Gastroesophageal sphincter (tissue), 4 donors: ENCODE measurements at regions not wholly inside any gene's neighbourhood (a gene's known extent, or its start where the extent isn't known, plus 50 kb on each side); places are given as distances from the start of the nearest gene placed in this dataset.

Source experiments
- ATAC-seq: fragments of 150-250 bp; one replicate; pipeline ENCODE4 v1.9.1; 2016; ENCODE audit warnings: mild to moderate bottlenecking, moderate library complexity
- H3K27ac ChIP-seq, 4 donors: fragments of 200-600 bp; sonication (generic) in 3 of 4; 1 replicate in 3 of 4; 2 replicates in 1 of 4; pipeline ENCODE4 v1.5.1; 2016 to 2019
- H3K27me3 ChIP-seq: fragments of 200-600 bp; sonication (generic); one replicate; pipeline ENCODE4 v1.5.1; 2019
- H3K36me3 ChIP-seq, 2 donors: fragments of 200-600 bp; sonication (generic); one replicate each; pipeline ENCODE4 v1.5.1; 2019; ENCODE audit warnings: control low read depth in 1 of 2
- H3K4me1 ChIP-seq, 3 donors: fragments of 200-600 bp; sonication (generic); 1 replicate in 2 of 3; 2 replicates in 1 of 3; pipeline ENCODE4 v1.5.1; 2016 to 2019; ENCODE audit warnings: control low read depth in 2 of 3
- H3K4me3 ChIP-seq, 2 donors: fragments of 200-600 bp; sonication (generic); one replicate each; pipeline ENCODE4 v1.5.1; 2019; ENCODE audit warnings: mild to moderate bottlenecking in 1 of 2, moderate library complexity in 1 of 2
- H3K9me3 ChIP-seq, 3 donors: fragments of 200-600 bp; sonication (generic); one replicate each; pipeline ENCODE4 v1.5.1; 2017 to 2019; ENCODE audit warnings: control low read depth in 2 of 3
- EP300 ChIP-seq: sonication (generic); formaldehyde crosslinking; IDR thresholded peaks from one replicate; pipeline ENCODE4 v1.6.1; 2017; ENCODE audit warnings: antibody characterized with exemption, mild to moderate bottlenecking
- POLR2A ChIP-seq, 2 donors: fragments of 450-650 bp; IDR thresholded peaks; one replicate each; pipeline ENCODE4 v1.6.1; 2017; ENCODE audit warnings: antibody characterized with exemption in 2 of 2, mild to moderate bottlenecking in 2 of 2, moderate library complexity in 1 of 2
- POLR2AphosphoS5 ChIP-seq: sonication (generic); formaldehyde crosslinking; IDR thresholded peaks from one replicate; pipeline ENCODE4 v1.6.1; 2017; ENCODE audit warnings: antibody characterized with exemption
- WGBS, 2 donors: methylation state at CpG; one replicate each; pipeline ENCODE4 v1.1.5; 2018; ENCODE audit warnings: low coverage in 1 of 2; 5-methylcytosine and 5-hydroxymethylcytosine counted together
- TF ChIP-seq, protein P1 (sequence below), 4 experiments: fragments of 200-600 bp in 2 of 4; fragments of 450-650 bp in 2 of 4; sonication (generic) in 1 of 4; IDR thresholded peaks; one replicate each; pipeline ENCODE4 v1.5.1; 2017 to 2019; ENCODE audit warnings: antibody characterized with exemption in 4 of 4, mild to moderate bottlenecking in 2 of 4, moderate library complexity in 2 of 4

DNA sequence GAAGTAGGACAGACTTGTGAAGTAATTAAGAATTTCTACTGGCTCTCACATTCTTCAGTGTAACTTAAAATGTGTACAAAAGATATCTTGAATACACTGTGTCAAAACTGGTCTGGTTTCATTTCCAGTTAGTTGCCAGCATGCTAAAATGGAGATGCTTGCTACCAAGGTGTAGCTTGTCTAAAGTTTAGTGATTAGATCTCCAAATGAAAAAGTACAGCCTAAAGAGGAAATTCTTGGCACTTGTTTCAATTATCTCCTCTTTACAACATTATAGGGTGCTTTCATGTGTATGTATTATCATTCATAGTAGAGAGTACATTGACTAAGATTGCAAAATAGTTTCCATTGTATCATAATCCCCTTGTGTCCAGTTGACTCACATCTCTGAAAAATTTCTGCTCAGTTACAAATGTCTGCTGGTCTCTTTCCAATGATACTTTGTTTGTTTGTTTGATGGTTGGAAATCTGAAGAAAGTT, 97.3 kb upstream of the SPRY1 start:
- H3K4me1 ChIP-seq = no peaks in the 10 kb centered on the region
- no peaks in the 10 kb centered on the region for H3K9me3 ChIP-seq
- H3K27me3 ChIP-seq = no peaks in the 10 kb centered on the region
- H3K4me3 ChIP-seq = no peak overlapping the region
- H3K27ac ChIP-seq = peak overlapping the region in 2 of 4 donors; percentile 28 to 44
- no peaks in the 10 kb centered on the region for H3K36me3 ChIP-seq
- TF ChIP-seq EP300 (no peak), POLR2AphosphoS5 (no peak), POLR2A (IDR thresholded peaks at IDR 0.05) (no peak)
- TF ChIP-seq, protein P1, sequence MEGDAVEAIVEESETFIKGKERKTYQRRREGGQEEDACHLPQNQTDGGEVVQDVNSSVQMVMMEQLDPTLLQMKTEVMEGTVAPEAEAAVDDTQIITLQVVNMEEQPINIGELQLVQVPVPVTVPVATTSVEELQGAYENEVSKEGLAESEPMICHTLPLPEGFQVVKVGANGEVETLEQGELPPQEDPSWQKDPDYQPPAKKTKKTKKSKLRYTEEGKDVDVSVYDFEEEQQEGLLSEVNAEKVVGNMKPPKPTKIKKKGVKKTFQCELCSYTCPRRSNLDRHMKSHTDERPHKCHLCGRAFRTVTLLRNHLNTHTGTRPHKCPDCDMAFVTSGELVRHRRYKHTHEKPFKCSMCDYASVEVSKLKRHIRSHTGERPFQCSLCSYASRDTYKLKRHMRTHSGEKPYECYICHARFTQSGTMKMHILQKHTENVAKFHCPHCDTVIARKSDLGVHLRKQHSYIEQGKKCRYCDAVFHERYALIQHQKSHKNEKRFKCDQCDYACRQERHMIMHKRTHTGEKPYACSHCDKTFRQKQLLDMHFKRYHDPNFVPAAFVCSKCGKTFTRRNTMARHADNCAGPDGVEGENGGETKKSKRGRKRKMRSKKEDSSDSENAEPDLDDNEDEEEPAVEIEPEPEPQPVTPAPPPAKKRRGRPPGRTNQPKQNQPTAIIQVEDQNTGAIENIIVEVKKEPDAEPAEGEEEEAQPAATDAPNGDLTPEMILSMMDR (IDR thresholded peaks at IDR 0.05) = no peak
- ATAC-seq = peak; percentile 77

DNA sequence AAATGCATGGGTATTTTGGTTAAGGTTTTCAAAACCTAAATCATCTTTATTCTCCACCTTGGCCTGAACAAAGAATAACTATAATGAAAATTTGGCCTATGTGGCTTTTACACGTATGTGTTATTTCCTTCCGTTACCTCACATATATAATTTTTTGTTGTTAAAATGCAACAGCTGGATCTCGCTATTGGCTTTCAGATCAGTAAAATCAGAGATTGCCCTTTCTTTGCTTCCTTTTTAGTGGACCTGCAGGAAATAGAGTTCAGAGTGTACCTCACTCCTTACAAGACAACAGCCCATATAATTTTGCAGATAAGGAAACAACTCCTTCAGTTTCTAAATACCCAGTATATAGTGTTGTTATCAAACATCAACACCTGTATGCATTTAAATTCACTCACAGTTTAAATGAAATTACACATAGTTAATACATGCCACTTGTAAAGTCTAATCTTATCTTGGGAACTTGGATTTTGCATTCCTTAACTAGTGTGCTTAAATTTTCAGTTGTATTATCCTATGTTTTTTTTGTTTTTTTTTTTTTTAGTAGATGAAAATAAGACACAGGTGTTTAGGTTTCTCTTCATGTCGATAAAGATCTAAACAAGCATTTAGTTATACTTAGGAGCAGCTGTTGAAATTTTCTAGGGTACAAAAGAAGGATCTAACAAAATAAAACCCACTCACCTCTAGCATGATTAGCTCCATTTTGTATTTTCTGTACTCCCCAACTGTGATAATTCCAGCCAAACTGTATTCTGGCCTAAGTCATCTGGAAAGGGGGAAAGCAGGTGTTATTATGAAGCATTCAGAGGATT, 96.2 kb upstream of the SPRY1 start:
- TF ChIP-seq, protein P1 (IDR thresholded peaks at IDR 0.05) = no peak
- TF ChIP-seq POLR2A (IDR thresholded peaks at IDR 0.05) (no peak), EP300 (no peak), POLR2AphosphoS5 (no peak)
- no peaks in the 10 kb centered on the region for H3K36me3 ChIP-seq
- H3K27me3 ChIP-seq = no peaks in the 10 kb centered on the region
- H3K9me3 ChIP-seq = no peaks in the 10 kb centered on the region
- no peak overlapping the region for H3K4me3 ChIP-seq
- ATAC-seq = no peak
- no peak overlapping the region for H3K27ac ChIP-seq
- H3K4me1 ChIP-seq = no peaks in the 10 kb centered on the region
- 76 to 87% methylated on average over 4 of the region's 4 CpGs for WGBS, 2 donors

- 79 to 100% methylated on average over 2 of the region's 2 CpGs for WGBS, 2 donors
These were observed 94.7 kb upstream of the SPRY1 start for GRCh38 chr4:123301923-123302322.

GRCh38 chr4:123304151-123304964, 92.2 kb upstream of the SPRY1 start:
- no peaks in the 10 kb centered on the region for H3K27me3 ChIP-seq
- no peaks in the 10 kb centered on the region for H3K9me3 ChIP-seq
- no peaks in the 10 kb centered on the region for H3K4me1 ChIP-seq
- no peak overlapping the region for H3K27ac ChIP-seq
- no peaks in the 10 kb centered on the region for H3K36me3 ChIP-seq
- H3K4me3 ChIP-seq = no peak overlapping the region
- ATAC-seq = no peak
- TF ChIP-seq EP300 (no peak), POLR2AphosphoS5 (no peak), POLR2A (IDR thresholded peaks at IDR 0.05) (no peak)
- TF ChIP-seq, protein P1 (IDR thresholded peaks at IDR 0.05) = no peak
- 60 to 62% methylated on average over 11 to 13 of the region's 17 CpGs for WGBS, 2 donors

More at GRCh38 chr4:123301923-123302322, 94.7 kb upstream of the SPRY1 start:
- Histone ChIP-seq H3K36me3 (no peaks in the 10 kb centered on the region), H3K27ac (no peak overlapping the region), H3K9me3 (no peaks in the 10 kb centered on the region), H3K4me3 (no peak overlapping the region), H3K27me3 (no peaks in the 10 kb centered on the region), H3K4me1 (no peaks in the 10 kb centered on the region)
- TF ChIP-seq, protein P1 (IDR thresholded peaks at IDR 0.05) = no peak
- TF ChIP-seq POLR2AphosphoS5 = no peak
- no peak for TF ChIP-seq POLR2A (IDR thresholded peaks at IDR 0.05)
- TF ChIP-seq EP300 = no peak
- ATAC-seq = no peak
